ENCODE measurements at regions not wholly inside any gene's neighbourhood (a gene's known extent, or its start where the extent isn't known, plus 50 kb on each side); places are given as distances from the start of the nearest gene placed in this dataset.

DNA sequence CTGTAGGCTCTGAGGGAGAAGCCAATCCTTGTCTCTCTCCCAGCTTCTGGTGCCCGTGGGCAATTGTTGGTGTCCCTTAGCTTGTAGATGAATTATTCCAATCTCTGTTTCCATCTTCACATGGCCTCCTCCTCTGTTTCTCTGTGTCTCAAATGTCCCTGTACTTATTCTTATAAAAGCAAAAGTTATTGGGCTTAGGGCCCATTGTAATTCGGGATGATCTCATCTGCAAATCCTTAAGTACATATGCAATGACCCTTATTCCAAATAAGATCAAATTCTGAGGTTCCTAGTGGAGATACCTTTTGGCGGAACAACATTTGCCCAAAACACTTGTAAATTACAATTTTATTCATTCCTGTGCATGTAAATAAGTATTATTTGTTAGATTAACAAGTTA, 147.4 kb upstream of the EPHA3 start:
- DNase-seq: no peak
- H3K4me1 Mint-ChIP-seq: no peaks in the 10 kb centered on the region
- H3K9me3 Mint-ChIP-seq: peaks cover 5 to 55% (median 26%) of the 10 kb centered on the region in 6 donors
- no peak overlapping the region for H3K27ac Mint-ChIP-seq
- H3K4me3 Mint-ChIP-seq: no peak overlapping the region
- H3K36me3 Mint-ChIP-seq: no peaks in the 10 kb centered on the region
- peaks cover 0 to 2% (median 0%) of the 10 kb centered on the region in 3 donors for H3K27me3 Mint-ChIP-seq (ENCODE audit: low read depth in 3 of 3)

DNA sequence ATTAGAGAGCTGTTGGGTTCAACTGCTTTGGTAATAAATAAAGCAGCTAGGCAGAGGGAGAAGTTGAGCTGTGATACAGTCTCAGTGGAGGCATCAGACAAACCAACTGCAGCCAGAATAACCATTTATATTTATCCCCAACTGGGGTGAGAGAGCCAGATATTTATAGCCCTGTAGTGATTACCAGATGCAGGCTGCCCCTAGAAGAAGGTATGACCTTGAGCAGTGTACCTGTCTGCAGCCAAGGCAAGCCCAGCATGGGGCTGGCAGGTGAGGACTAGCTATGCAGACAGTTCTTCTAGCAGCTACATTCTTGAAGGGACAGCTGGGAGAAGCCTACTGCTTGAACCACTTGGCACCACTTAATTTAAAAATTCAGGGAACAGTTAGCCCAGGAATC, 144.4 kb upstream of the EPHA3 start:
- Mint-ChIP-seq H3K36me3 (no peaks in the 10 kb centered on the region), H3K27me3 (ENCODE audit: low read depth in 3 of 3) (peaks cover 0 to 2% (median 0%) of the 10 kb centered on the region in 3 donors), H3K4me3 (no peak overlapping the region), H3K4me1 (no peaks in the 10 kb centered on the region), H3K27ac (no peak overlapping the region), H3K9me3 (peaks cover 3 to 42% (median 27%) of the 10 kb centered on the region in 6 donors)
- DNase-seq: no peak

DNA sequence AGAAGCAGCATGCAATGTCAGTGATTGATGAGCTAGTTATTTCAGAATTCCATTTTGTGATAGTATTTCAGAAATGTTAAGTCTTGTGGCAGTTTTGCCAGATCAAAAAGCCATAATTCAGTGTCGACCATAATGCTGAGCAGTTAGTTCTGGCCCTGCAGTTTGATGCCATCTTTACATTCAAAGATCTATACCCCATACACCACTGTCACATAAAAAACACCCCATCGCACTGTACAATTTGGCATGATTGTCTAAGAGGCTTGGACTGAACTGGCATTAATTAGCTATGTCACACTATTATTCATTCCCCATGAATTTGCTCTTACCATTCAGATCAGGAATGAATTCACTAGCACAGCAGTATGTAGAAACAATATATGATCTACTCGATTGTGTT, 127.7 kb upstream of the EPHA3 start:
- no peak overlapping the region for H3K27ac Mint-ChIP-seq
- no peak for DNase-seq
- H3K36me3 Mint-ChIP-seq: no peaks in the 10 kb centered on the region
- H3K9me3 Mint-ChIP-seq: peaks cover 14 to 43% (median 31%) of the 10 kb centered on the region in 6 donors
- no peaks in the 10 kb centered on the region for H3K4me1 Mint-ChIP-seq
- H3K4me3 Mint-ChIP-seq: no peak overlapping the region
- H3K27me3 Mint-ChIP-seq (ENCODE audit: low read depth in 3 of 3): peaks cover 0 to 4% (median 0%) of the 10 kb centered on the region in 3 donors

DNA sequence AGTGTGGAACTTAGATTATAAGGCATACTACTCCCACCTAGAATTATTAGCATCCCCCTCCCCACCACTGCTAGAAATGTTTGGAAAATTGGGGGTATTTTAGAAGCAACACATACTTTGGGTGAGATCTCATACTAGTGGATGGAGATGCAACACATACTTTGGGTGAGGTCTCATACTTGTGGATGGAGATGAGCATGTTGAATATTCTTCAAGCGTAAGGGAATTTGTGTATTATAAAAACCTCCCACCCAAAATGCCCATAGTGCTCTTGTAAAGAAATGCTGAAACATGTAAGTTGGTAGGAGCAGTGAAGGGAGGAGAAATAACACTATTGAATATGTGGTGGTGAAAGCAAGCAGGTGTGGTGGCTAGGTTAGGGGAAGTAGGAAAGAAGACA, 124.0 kb upstream of the EPHA3 start:
- H3K4me1 Mint-ChIP-seq: no peaks in the 10 kb centered on the region
- no peak overlapping the region for H3K4me3 Mint-ChIP-seq
- H3K27me3 Mint-ChIP-seq (ENCODE audit: low read depth in 3 of 3): peaks cover 0 to 4% (median 0%) of the 10 kb centered on the region in 3 donors
- no peak overlapping the region for H3K27ac Mint-ChIP-seq
- H3K9me3 Mint-ChIP-seq: peaks cover 9 to 34% (median 21%) of the 10 kb centered on the region in 6 donors
- H3K36me3 Mint-ChIP-seq: no peaks in the 10 kb centered on the region
- DNase-seq: no peak

DNA sequence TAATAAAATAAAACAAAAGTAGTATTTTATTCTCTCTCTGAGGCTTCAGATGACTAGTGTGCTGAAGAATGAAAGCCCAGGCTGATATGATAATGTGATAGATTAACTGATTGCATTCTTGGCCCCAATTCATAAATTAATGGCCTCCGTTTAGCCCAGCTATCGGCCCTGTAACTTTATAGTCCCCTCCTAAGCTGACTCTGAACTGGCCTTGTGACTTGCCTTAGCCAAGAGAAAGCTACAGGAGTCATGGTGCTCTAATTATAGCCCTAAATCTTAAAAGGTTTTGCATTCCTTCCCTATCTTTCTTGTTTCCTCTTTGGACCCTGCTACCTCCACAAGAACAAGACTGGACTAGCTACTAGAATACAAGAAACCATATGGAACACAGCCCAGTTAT, 123.2 kb upstream of the EPHA3 start:
- DNase-seq: no peak
- H3K9me3 Mint-ChIP-seq: peaks cover 9 to 34% (median 24%) of the 10 kb centered on the region in 6 donors
- no peak overlapping the region for H3K4me3 Mint-ChIP-seq
- H3K27ac Mint-ChIP-seq: no peak overlapping the region
- no peaks in the 10 kb centered on the region for H3K36me3 Mint-ChIP-seq
- no peaks in the 10 kb centered on the region for H3K27me3 Mint-ChIP-seq (ENCODE audit: low read depth in 3 of 3)
- H3K4me1 Mint-ChIP-seq: no peaks in the 10 kb centered on the region

DNA sequence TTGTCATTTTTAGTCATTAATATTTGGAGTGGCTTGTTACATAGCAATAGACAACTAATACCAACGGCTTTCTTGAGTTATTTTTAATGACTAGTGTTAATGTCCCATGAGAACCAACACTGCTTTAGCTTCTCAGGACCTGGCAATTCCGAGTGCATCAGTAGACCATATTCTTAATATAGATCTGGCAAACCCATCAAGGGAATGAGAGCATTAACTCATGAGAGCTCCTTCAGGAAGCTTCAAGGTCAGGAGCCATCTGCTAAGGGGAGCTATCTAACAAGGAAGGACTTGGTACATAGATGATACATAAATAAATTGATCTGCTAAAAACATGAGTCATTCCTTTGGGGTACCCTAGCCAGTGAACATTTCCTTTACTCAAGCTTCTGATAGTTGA, 122.6 kb upstream of the EPHA3 start:
- no peaks in the 10 kb centered on the region for H3K27me3 Mint-ChIP-seq (ENCODE audit: low read depth in 3 of 3)
- no peak overlapping the region for H3K27ac Mint-ChIP-seq
- H3K36me3 Mint-ChIP-seq: no peaks in the 10 kb centered on the region
- H3K4me1 Mint-ChIP-seq: no peaks in the 10 kb centered on the region
- H3K4me3 Mint-ChIP-seq: no peak overlapping the region
- DNase-seq: no peak
- H3K9me3 Mint-ChIP-seq: peaks cover 9 to 34% (median 25%) of the 10 kb centered on the region in 6 donors

DNA sequence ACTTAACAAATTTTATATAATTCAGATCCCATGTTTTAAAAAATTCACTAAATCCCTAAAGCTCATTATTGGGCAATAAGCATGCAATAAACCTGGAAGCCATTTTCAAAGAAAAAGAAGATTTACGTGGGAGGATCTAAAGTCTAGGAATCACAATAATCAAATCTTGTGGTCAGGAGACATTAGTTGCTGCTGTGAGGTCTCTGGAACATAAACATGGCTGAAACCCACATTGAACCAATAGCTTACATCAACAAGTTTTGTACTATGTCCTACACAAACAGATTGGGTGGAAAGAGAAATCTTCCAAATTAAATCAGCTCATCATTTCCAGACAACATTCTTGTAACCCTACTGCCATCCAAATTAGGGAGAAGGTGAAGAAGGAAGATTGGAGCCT, 121.9 kb upstream of the EPHA3 start:
- H3K4me1 Mint-ChIP-seq: no peaks in the 10 kb centered on the region
- H3K36me3 Mint-ChIP-seq: no peaks in the 10 kb centered on the region
- no peak for DNase-seq
- peaks cover 7 to 38% (median 21%) of the 10 kb centered on the region in 6 donors for H3K9me3 Mint-ChIP-seq
- H3K4me3 Mint-ChIP-seq: no peak overlapping the region
- no peak overlapping the region for H3K27ac Mint-ChIP-seq
- no peaks in the 10 kb centered on the region for H3K27me3 Mint-ChIP-seq (ENCODE audit: low read depth in 3 of 3)

DNA sequence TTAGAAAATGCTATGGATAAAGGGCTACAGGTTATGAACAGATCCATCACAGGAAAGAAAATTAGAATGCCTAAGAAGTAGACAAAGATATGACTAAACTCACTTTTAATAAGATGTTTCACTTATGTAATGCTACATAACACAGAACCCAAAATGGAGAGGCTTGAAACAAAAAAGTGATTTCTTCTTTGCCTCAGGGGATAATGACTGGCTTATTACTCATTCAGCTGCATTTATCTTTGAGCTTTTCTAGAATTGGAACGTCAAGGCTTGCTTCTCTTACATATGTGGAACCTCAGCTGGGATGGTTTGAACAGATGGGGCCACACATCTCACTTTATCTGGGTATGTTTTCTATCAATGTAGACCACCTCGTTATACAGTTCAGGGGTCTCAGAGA, 120.6 kb upstream of the EPHA3 start:
- Mint-ChIP-seq H3K27me3 (ENCODE audit: low read depth in 3 of 3) (no peaks in the 10 kb centered on the region), H3K36me3 (no peaks in the 10 kb centered on the region), H3K9me3 (peaks cover 3 to 38% (median 23%) of the 10 kb centered on the region in 6 donors), H3K27ac (no peak overlapping the region), H3K4me3 (no peak overlapping the region), H3K4me1 (no peaks in the 10 kb centered on the region)
- DNase-seq: no peak

DNA sequence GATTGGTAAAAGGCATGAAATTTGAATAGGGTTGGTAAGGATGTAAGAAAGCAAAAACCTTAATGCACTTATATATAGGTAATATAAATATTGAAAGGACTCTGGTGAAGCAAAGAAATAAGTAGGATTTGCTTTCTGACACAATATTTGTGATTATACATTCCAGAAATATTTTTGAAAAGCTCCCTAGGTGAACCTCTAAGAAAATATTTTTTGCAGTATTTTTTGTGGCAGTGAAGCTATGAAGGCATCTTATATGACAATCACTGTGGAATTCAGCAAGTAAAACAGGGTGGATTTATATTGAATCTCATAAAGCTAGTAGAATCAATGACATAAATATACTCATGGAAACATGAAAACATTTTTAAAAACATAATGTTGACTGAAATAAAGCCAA, 119.6 kb upstream of the EPHA3 start:
- Mint-ChIP-seq H3K9me3 (peaks cover 0 to 33% (median 19%) of the 10 kb centered on the region in 6 donors), H3K4me3 (no peak overlapping the region), H3K27me3 (ENCODE audit: low read depth in 3 of 3) (no peaks in the 10 kb centered on the region), H3K36me3 (no peaks in the 10 kb centered on the region), H3K27ac (no peak overlapping the region), H3K4me1 (no peaks in the 10 kb centered on the region)
- DNase-seq: no peak

DNA sequence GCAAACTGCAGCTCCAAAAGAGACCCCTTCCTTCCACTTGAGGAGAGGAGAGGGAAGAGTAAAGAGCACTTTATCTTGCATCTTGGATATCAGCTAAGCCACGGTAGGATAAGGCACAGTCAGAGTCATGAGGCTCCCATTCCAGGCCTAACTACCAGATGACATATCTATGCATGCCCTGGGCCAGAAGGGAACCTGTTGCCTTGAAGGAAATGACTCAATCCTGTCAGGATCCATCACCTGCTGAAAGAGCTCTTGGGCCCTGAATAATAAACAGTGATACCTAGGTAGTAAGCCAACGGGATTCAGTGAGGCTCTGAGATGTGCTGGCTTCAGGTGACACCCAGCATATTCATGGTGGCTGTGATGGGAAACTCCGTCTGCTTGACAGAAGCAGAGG, 118.5 kb upstream of the EPHA3 start:
- Mint-ChIP-seq H3K9me3 (peaks cover 7 to 41% (median 18%) of the 10 kb centered on the region in 6 donors), H3K4me1 (no peaks in the 10 kb centered on the region), H3K4me3 (no peak overlapping the region), H3K36me3 (no peaks in the 10 kb centered on the region), H3K27ac (no peak overlapping the region), H3K27me3 (ENCODE audit: low read depth in 3 of 3) (no peaks in the 10 kb centered on the region)
- DNase-seq: no peak

DNA sequence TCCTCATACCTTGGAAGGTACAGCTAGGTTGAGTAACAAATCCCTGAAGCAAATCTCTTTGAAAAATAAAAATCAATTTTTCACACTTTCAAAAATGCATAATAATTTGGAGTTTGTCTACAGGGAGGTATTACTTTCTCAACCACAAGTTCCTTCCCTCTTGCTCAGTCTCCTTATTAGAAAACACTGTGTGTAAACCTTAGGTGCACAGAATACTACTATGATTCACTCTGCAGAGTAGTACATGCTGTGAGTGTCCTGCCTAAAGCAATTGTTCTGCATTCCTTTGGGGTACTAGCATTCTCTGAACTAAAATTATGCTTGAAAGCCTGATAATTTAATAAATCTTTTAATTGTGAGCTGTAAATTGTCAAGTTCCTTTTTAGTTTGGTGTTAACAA, 115.9 kb upstream of the EPHA3 start:
- no peaks in the 10 kb centered on the region for H3K4me1 Mint-ChIP-seq
- H3K27ac Mint-ChIP-seq: no peak overlapping the region
- no peaks in the 10 kb centered on the region for H3K27me3 Mint-ChIP-seq (ENCODE audit: low read depth in 3 of 3)
- no peaks in the 10 kb centered on the region for H3K36me3 Mint-ChIP-seq
- no peak overlapping the region for H3K4me3 Mint-ChIP-seq
- no peak for DNase-seq
- peaks cover 8 to 41% (median 20%) of the 10 kb centered on the region in 6 donors for H3K9me3 Mint-ChIP-seq

DNA sequence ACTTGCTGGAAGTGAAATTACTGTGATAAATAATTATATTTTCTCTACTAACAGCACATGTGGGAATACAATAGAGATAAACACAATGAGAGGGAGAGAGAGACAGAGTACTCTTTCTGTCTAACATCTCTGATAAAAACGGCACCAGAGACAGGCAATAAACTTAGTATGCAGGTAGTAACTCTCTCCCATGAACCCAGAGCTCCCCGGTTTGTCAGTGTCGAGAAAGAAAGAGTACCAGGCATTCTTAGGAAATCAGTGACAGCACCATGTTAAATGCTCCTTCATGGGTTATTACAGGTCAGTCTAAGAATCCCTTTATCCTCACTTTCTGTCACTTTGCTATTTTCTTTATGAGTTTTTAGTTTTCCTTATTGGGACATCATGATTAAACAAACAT, 110.7 kb upstream of the EPHA3 start:
- Mint-ChIP-seq H3K36me3 (no peaks in the 10 kb centered on the region), H3K4me3 (no peak overlapping the region), H3K27me3 (ENCODE audit: low read depth in 3 of 3) (no peaks in the 10 kb centered on the region), H3K9me3 (peaks cover 6 to 48% (median 30%) of the 10 kb centered on the region in 6 donors), H3K4me1 (no peaks in the 10 kb centered on the region), H3K27ac (no peak overlapping the region)
- DNase-seq: no peak

DNA sequence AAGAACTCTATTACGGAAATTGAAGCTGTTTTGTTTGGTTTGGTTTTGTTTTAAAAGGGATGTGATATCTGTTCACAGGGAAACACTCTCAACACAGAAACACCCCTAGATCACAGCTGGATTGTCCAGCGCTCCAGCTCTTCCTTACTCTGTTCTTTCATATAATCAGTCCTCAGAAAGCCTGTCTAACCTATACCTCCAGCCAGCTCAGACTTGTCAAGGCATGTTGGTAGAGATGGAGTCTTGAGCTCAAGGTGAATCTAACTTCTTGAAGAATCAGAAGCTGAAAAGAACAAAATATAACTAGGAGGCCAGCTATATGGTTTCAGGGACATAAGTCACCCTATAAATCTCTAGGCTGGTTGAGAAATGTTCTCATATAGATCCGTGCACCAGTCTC, 110.2 kb upstream of the EPHA3 start:
- H3K9me3 Mint-ChIP-seq: peaks cover 6 to 48% (median 31%) of the 10 kb centered on the region in 6 donors
- no peak overlapping the region for H3K4me3 Mint-ChIP-seq
- no peaks in the 10 kb centered on the region for H3K36me3 Mint-ChIP-seq
- no peaks in the 10 kb centered on the region for H3K27me3 Mint-ChIP-seq (ENCODE audit: low read depth in 3 of 3)
- H3K4me1 Mint-ChIP-seq: no peaks in the 10 kb centered on the region
- no peak overlapping the region for H3K27ac Mint-ChIP-seq
- no peak for DNase-seq

DNA sequence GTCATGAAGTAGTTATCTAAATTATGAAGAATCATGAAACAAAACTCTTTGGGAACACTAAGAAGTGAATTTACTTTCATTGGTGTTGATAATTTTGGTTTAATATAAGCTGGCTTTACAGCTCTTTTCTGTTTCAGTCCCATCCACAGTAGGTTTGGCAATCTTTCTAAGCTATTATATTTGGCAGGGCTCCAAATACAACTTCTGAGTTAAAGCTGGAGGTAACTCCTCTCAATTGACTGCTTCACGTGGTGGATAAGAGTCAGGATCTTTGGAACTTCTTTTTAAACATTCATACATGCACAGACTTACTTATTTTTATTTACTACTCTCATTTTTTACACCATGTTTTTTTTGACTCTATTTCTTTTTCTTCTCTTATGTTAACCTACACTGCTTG, 106.5 kb upstream of the EPHA3 start:
- H3K4me3 Mint-ChIP-seq: no peak overlapping the region

DNA sequence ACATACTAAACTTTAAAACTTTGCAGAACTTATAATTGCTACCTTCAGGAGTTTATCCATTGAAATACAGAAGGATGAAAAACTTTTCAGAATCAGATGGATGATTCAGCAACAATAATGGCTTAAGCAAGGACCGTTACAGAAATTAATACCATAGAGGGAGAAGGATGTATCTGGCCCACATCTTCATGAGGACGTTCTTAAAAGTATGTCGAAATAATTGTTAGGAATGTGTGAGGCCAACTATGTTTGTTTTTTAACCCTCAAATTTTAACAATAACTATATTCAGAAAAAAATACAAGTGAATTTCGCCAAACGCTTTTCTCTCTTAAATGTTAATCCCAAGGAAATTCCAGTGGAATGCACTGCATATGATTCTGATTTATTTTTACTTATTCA, 105.2 kb upstream of the EPHA3 start:
- peaks cover 0 to 4% (median 0%) of the 10 kb centered on the region in 3 donors for H3K36me3 Mint-ChIP-seq
- no peaks in the 10 kb centered on the region for H3K4me1 Mint-ChIP-seq
- H3K27ac Mint-ChIP-seq: no peak overlapping the region
- H3K27me3 Mint-ChIP-seq (ENCODE audit: low read depth in 3 of 3): peaks cover 0 to 1% (median 0%) of the 10 kb centered on the region in 3 donors
- peaks cover 17 to 57% (median 28%) of the 10 kb centered on the region in 6 donors for H3K9me3 Mint-ChIP-seq
- DNase-seq: no peak
- no peak overlapping the region for H3K4me3 Mint-ChIP-seq

More for the DNA sequence above, 106.5 kb upstream of the EPHA3 start:
- H3K27ac Mint-ChIP-seq: no peak overlapping the region
- no peaks in the 10 kb centered on the region for H3K4me1 Mint-ChIP-seq
- peaks cover 0 to 4% (median 0%) of the 10 kb centered on the region in 3 donors for H3K36me3 Mint-ChIP-seq
- no peak for DNase-seq
- peaks cover 13 to 59% (median 25%) of the 10 kb centered on the region in 6 donors for H3K9me3 Mint-ChIP-seq
- H3K27me3 Mint-ChIP-seq (ENCODE audit: low read depth in 3 of 3): no peaks in the 10 kb centered on the region

Data from immature natural killer cell (primary cell).